ENCODE measurements at regions not wholly inside any gene's neighbourhood (a gene's known extent, or its start where the extent isn't known, plus 50 kb on each side); places are given as distances from the start of the nearest gene placed in this dataset.
"Not testable (repeated sequence)": the region's sequence is repeated elsewhere in the genome, so short reads cannot be mapped to it uniquely, and the experiment has no call there.

DNA sequence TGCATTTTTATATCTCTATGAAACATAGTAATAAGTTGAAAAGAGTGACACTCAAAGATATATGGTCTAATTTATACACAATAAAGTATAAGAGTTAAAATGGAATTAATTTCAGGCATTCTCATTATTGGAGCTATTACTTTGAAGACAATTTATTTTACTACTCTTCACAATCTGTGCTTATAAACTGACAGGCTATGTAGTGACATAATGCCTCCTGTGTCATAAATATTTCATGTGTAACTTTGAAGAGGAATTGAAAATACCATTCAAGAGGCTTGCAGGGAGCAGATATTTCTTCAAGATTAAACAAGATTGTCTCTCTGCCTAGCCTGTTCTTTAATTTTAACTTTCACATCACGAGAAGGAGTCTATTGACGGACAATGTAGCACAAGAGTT, 1881.5 kb upstream of the PCDH20 start:
- no peak for DNase-seq

- DNase-seq: no peak
Measured at GRCh38 chr13:63291701-63292100, 1876.1 kb upstream of the PCDH20 start.

- DNase-seq: no peak
Measured at GRCh38 chr13:63288576-63288975, 1872.9 kb upstream of the PCDH20 start.

DNA sequence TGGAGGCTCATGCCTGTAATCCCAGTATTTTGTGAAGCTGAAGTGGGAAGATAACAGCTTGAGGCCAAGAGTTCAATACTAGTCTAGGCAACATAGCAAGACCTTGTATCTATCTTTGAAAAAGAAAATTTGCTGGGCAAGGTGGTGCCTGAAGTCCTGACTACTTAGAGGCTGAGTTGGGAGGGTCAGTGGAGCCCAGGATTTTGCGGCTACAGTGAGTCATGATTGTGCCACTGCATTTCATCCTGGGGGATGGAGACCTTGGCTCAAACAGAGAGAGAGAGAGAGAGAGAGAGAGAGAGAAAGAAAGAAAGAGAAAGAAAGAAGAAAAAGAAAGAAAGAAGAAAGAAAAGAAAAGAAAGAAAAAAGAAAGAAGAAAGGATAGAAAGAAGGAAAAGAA, 1872.3 kb upstream of the PCDH20 start:
- no peak for DNase-seq

GRCh38 chr13:63285426-63285825, 1869.8 kb upstream of the PCDH20 start:
- DNase-seq: no peak

- DNase-seq: no peak
Measured at GRCh38 chr13:63279136-63279535, 1863.5 kb upstream of the PCDH20 start.

- no peak for DNase-seq
Measured at GRCh38 chr13:63274772-63275171, 1859.1 kb upstream of the PCDH20 start.

- DNase-seq: no peak
Measured at GRCh38 chr13:63249411-63250187, 1834.0 kb upstream of the PCDH20 start.

GRCh38 chr13:63236667-63237396, 1821.2 kb upstream of the PCDH20 start:
- not testable (repeated sequence) for DNase-seq

DNA sequence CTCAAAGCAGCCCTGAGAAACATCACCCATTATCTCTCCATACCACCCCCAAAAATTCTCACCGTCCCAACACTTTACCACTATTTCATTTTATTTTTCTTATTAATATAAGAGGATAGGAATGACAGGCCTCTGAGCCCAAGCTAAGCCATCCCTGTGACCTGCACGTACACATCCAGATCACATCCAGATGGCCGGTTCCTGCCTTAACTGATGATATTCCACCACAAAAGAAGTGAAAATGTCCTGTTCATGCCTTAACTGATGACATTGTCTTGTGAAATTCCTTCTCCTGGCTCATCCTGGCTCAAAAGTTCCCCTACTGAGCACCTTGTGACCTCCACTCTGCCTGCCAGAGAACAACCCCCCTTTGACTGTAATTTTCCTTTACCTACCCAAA, 1802.9 kb upstream of the PCDH20 start:
- not testable (repeated sequence) for DNase-seq

DNA sequence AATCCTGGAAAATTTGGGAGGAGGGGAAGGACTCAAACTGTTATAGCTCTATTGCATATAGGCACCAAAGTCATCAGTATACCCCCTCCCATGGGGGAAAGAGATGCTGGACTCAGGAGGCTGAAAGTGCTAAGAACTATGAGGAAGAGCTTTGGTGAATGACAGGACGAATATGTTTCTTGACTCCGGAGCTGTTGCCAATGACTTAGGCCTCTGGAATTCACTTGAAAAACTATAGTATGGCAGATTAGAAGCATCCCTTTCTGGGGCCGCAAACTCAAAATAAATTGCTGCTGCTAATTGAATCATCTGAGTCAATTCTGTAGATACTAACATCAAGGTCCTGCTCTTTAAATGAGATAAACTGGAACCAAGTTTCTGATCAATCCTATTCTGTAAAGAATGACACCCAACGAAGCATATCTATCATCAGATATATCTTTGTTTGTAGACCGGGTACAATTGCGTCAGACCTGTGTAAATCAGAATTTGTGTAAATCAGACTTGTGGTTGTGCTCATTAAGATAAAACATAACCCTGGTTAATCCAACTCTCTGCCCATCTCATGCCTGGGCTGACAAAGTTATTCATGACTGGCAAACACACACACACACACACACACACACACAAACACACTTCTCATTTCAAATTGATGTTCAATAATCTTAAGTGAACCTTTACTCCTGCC, 1793.8 kb upstream of the PCDH20 start:
- DNase-seq: no peak

- no peak for DNase-seq
Measured at GRCh38 chr13:63208826-63209225, 1793.2 kb upstream of the PCDH20 start.

DNA sequence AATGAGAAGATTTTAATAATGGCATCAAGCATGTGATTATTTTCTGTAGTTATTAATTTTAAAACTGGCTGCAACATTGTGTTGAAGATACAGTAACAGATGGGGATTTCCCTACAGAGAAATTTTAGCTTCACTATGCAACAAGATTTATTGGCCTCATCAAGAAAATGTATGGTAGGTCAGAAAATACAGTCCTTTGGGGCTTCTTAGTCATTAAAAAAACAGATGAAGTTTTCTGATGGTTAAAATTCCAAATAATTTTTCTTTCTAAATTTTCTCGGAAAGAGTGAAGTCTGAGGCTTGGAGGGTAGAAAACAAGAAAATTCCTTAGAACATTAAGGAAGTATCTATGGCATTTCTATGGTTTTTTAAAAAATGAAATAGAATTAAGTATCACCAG, 1790.8 kb upstream of the PCDH20 start:
- no peak for DNase-seq

DNA sequence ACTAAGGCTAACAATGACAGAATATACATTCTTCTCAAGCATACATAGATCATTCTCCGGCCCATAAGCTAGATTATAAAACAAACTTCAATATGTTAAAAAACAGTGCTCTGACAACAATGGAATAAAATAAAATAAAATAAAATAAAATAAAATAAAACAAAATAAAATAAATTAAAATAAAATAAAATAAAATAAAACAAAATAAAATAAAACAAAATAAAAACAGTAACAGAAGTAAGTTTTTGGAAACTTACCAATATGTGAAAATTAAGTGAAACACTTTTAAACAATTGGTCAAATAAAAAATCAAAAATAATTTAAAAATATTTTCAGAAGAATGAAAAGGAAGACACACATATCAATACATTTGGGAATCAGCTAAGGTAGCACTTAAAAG, 1785.8 kb upstream of the PCDH20 start:
- no peak for DNase-seq

DNA sequence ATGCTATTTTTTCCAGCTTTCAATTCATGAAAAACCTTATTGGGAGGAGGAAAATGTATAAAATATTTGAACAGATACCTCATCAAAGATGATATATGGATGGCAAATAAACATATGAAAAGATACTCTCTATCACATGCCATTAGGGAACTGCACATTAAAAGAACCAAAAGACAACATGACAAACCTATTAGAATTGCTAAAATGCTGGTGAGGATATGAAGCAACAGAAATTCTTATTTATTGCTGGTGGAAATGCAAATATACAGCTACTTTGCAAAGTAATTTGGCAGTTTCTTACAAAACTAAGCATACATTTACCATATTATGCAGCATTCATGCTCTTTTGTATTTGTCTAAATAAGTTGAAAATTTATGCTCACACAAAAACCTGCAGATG, 1783.9 kb upstream of the PCDH20 start:
- no peak for DNase-seq

DNA sequence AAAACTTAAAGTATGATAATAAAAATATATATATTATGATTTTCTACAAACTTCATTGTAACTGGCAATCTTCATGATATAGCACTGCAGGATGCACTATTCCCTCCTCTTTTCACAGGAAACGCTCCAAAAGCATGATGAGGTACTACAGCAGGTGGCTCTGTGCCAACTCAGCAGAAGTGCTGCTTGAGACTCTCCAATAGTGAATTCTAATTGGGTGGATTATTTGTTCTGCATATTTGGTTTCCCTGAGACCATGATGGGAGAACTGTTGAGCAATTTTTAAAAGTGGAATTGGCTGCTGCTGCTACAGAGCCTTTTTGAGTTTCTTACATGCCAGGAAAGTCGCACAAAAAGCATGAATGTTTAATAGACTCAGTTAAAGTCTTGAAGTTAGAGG, 1782.4 kb upstream of the PCDH20 start:
- DNase-seq: no peak

DNA sequence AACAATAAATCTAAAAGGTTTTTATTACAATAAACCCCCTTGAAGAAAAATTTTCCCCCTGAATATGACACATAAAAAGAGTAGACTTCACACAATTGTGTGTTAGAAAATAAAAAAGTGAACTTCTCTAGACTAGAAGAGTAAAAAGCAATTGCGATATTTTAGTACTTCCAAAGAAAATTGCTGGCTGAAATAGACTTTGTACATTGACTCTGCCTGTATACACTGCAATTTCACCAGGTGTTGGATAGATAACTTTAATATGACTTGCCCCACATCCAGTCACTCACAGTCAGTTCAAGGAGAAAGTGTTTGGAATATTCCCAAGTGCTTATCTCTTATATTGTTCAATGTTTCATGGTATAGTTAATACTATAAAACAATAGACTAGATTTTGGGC, 1780.1 kb upstream of the PCDH20 start:
- no peak for DNase-seq

DNA sequence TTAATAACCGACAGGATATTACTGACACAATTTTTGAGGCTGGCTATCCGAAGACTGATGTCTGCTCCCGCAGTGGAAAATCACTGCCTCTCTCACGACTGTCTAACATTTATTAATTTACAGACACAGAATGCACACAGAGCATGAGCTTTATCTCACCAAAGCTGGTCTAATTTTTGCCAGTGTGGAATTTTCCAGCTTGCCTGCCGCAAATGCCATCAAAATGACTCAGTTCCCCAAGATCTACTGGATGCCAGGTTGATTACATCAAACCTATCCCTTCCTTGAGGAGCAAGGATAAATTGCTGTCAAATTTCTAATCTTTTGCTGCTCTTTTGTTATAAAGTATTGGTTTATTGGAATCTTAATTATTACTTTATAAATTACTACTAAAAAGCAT, 1775.1 kb upstream of the PCDH20 start:
- no peak for DNase-seq

GRCh38 chr13:63190219-63190618, 1774.6 kb upstream of the PCDH20 start:
- DNase-seq: no peak

DNA sequence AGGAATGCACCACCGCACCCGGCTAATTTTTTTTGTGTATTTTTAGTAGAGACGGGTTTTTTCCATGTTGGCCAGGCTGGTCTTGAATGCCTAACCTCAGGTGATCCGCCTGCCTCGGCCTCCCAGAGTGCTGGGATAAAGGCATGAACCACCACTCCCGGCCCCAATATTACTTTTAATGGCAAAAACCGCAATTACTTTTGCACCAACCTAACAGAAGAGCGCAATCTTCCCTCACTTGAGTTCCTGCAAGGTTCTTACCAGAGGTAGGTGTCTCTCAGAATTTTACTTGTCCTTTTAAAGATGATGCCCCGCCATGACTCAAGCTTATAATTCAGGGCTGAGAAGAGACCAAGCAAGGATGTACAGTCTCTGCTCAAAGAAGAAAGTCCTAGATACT, 1774.1 kb upstream of the PCDH20 start:
- DNase-seq: no peak

GRCh38 chr13:63184693-63185092, 1769.0 kb upstream of the PCDH20 start:
- no peak for DNase-seq

GRCh38 chr13:63175536-63175935, 1759.9 kb upstream of the PCDH20 start:
- no peak for DNase-seq

Data from amygdala (tissue), 56 donors.